ENCODE measurements at regions not wholly inside any gene's neighbourhood (a gene's known extent, or its start where the extent isn't known, plus 50 kb on each side); places are given as distances from the start of the nearest gene placed in this dataset.

DNA sequence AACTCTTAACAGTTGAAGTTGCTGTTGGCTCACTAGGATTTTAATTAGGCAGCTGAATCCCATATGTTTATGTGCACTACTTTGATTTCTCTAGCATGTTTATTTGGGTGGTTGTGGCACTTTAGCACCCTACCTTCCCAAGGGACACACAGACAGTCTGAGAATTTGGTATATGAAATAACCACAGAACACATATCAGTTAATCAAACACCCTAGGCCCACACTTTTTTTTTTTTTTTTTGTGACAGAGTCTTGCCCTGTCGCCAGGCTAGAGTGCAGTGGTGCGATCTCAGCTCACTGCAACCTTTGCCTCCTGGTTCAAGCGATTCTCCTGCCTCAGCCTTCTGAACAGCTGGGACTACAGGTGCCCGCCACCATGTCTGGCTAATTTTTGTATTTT is 130.5 kb downstream of the DCK start:
- no peak for TF ChIP-seq RAD21 (IDR thresholded peaks at IDR 0.05; ENCODE audit: low read depth)
- TF ChIP-seq, protein P1, sequence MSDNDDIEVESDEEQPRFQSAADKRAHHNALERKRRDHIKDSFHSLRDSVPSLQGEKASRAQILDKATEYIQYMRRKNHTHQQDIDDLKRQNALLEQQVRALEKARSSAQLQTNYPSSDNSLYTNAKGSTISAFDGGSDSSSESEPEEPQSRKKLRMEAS (IDR thresholded peaks at IDR 0.05): no peak
- TF ChIP-seq, protein P2, sequence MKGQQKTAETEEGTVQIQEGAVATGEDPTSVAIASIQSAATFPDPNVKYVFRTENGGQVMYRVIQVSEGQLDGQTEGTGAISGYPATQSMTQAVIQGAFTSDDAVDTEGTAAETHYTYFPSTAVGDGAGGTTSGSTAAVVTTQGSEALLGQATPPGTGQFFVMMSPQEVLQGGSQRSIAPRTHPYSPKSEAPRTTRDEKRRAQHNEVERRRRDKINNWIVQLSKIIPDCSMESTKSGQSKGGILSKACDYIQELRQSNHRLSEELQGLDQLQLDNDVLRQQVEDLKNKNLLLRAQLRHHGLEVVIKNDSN (IDR thresholded peaks at IDR 0.05): no peak
